Suprapubic skin (tissue), 4 donors: ENCODE measurements at regions not wholly inside any gene's neighbourhood (a gene's known extent, or its start where the extent isn't known, plus 50 kb on each side); places are given as distances from the start of the nearest gene placed in this dataset.

Experiments
- DNase-seq, 2 donors: peaks; one replicate each; pipeline ENCODE4 v3.0.0-alpha.2; 2019; ENCODE audit warnings: low spot score in 2 of 2
- H3K27ac ChIP-seq: fragments of 200-600 bp; sonication (generic); one replicate; pipeline ENCODE4 v1.5.1; 2019
- H3K27me3 ChIP-seq: fragments of 200-600 bp; sonication (generic); one replicate; pipeline ENCODE4 v1.5.1; 2019
- H3K36me3 ChIP-seq: fragments of 200-600 bp; sonication (generic); one replicate; pipeline ENCODE4 v1.5.1; 2019
- H3K4me1 ChIP-seq: fragments of 200-600 bp; sonication (generic); one replicate; pipeline ENCODE4 v1.5.1; 2019
- H3K4me3 ChIP-seq: fragments of 200-600 bp; sonication (generic); one replicate; pipeline ENCODE4 v1.5.1; 2019; ENCODE audit warnings: mild to moderate bottlenecking
- H3K9me3 ChIP-seq: fragments of 200-600 bp; sonication (generic); one replicate; pipeline ENCODE4 v1.5.1; 2019
- EP300 ChIP-seq: sonication (generic); formaldehyde crosslinking; IDR thresholded peaks from one replicate; pipeline ENCODE4 v1.6.1; 2017; ENCODE audit warnings: antibody characterized with exemption
- POLR2A ChIP-seq, 2 donors: fragments of 450-650 bp; IDR thresholded peaks; one replicate each; pipeline ENCODE4 v1.6.1; 2017; ENCODE audit warnings: antibody characterized with exemption in 2 of 2, mild to moderate bottlenecking in 2 of 2, moderate library complexity in 2 of 2
- POLR2AphosphoS5 ChIP-seq, 3 donors: sonication (generic); formaldehyde crosslinking; IDR thresholded peaks; one replicate each; pipeline ENCODE4 v1.6.1; 2017; ENCODE audit warnings: antibody characterized with exemption in 3 of 3
- WGBS: methylation state at CpG from one replicate; pipeline ENCODE4 v1.1.5; 2018; 5-methylcytosine and 5-hydroxymethylcytosine counted together
- TF ChIP-seq, protein P1 (sequence below), 2 donors: fragments of 200-600 bp in 1 of 2; fragments of 450-650 bp in 1 of 2; sonication (generic) in 1 of 2; IDR thresholded peaks; one replicate each; pipeline ENCODE4 v1.5.1; 2016 to 2019; ENCODE audit warnings: antibody characterized with exemption in 2 of 2, mild to moderate bottlenecking in 1 of 2, moderate library complexity in 1 of 2

- no peaks in the 10 kb centered on the region for H3K27me3 ChIP-seq
- no peak for DNase-seq
- no peaks in the 10 kb centered on the region for H3K4me1 ChIP-seq
- H3K27ac ChIP-seq = no peak overlapping the region
- no peak overlapping the region for H3K4me3 ChIP-seq
- 83% methylated on average over 3 of the region's 3 CpGs for WGBS
- no peak for TF ChIP-seq POLR2A (IDR thresholded peaks at IDR 0.05)
- no peak for TF ChIP-seq POLR2AphosphoS5 (IDR thresholded peaks at IDR 0.05)
- no peak for TF ChIP-seq EP300
- peaks cover 3% of the 10 kb centered on the region for H3K9me3 ChIP-seq
- no peaks in the 10 kb centered on the region for H3K36me3 ChIP-seq
Observed at GRCh38 chr16:6091021-6091420, 993.4 kb upstream of the EEF2KMT start.

DNA sequence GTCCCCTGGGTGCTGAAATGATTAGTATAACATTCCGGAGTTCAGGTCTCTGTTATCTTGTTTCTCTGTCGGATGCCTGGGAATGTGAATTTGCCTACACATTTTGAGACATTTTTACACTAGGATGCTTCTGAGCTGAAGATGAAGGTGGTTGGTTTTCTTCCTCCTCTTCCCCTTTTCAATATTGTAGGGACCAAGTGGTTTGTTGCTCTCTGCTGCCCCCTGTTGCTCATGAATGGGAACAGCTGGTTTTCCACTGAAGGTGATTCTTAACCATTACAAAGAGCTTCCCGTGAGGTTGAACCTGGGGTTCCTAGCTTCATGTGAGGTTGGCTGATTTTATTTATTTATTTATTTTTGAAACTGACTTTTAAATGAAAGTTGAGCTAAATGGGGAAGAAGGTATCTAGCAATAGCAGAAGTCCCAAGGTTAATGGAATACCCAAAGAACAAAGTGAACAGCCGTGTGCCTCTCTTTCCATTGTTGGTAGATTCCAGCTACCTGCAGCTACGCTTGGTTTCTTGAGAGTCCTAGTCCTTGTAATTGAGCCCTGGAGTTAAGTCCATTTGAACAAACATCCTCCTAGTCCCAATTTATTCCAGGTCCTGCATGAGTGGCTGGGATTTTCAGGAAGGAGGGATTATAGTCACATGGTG, 983.9 kb upstream of the EEF2KMT start:
- H3K9me3 ChIP-seq = peaks cover 3% of the 10 kb centered on the region
- TF ChIP-seq EP300 = no peak
- TF ChIP-seq, protein P1, sequence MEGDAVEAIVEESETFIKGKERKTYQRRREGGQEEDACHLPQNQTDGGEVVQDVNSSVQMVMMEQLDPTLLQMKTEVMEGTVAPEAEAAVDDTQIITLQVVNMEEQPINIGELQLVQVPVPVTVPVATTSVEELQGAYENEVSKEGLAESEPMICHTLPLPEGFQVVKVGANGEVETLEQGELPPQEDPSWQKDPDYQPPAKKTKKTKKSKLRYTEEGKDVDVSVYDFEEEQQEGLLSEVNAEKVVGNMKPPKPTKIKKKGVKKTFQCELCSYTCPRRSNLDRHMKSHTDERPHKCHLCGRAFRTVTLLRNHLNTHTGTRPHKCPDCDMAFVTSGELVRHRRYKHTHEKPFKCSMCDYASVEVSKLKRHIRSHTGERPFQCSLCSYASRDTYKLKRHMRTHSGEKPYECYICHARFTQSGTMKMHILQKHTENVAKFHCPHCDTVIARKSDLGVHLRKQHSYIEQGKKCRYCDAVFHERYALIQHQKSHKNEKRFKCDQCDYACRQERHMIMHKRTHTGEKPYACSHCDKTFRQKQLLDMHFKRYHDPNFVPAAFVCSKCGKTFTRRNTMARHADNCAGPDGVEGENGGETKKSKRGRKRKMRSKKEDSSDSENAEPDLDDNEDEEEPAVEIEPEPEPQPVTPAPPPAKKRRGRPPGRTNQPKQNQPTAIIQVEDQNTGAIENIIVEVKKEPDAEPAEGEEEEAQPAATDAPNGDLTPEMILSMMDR (IDR thresholded peaks at IDR 0.05) = peak in 1 of 2 donors; percentile 36
- no peak for TF ChIP-seq POLR2A (IDR thresholded peaks at IDR 0.05)
- no peak overlapping the region for H3K27ac ChIP-seq
- DNase-seq = no peak
- no peaks in the 10 kb centered on the region for H3K36me3 ChIP-seq
- H3K4me1 ChIP-seq = no peaks in the 10 kb centered on the region
- WGBS = 44% methylated on average over 5 of the region's 5 CpGs
- H3K4me3 ChIP-seq = no peak overlapping the region
- H3K27me3 ChIP-seq = no peaks in the 10 kb centered on the region

- Histone ChIP-seq H3K36me3 (no peaks in the 10 kb centered on the region), H3K27me3 (no peaks in the 10 kb centered on the region), H3K27ac (no peak overlapping the region), H3K4me1 (no peaks in the 10 kb centered on the region), H3K9me3 (peaks cover 3% of the 10 kb centered on the region), H3K4me3 (no peak overlapping the region)
- no peak for DNase-seq
- TF ChIP-seq POLR2AphosphoS5 (IDR thresholded peaks at IDR 0.05) = no peak
- TF ChIP-seq, protein P1 (IDR thresholded peaks at IDR 0.05) = no peak
- TF ChIP-seq EP300 = no peak
- TF ChIP-seq POLR2A (IDR thresholded peaks at IDR 0.05) = no peak
- 81% methylated on average over 2 of the region's 2 CpGs for WGBS
Observed at GRCh38 chr16:6076631-6077030, 979.0 kb upstream of the EEF2KMT start.

GRCh38 chr16:6068063-6068462, 970.5 kb upstream of the EEF2KMT start:
- H3K36me3 ChIP-seq = no peaks in the 10 kb centered on the region
- TF ChIP-seq POLR2AphosphoS5 (IDR thresholded peaks at IDR 0.05) = no peak
- TF ChIP-seq, protein P1 (IDR thresholded peaks at IDR 0.05) = no peak
- no peak for TF ChIP-seq POLR2A (IDR thresholded peaks at IDR 0.05)
- TF ChIP-seq EP300 = no peak
- no peaks in the 10 kb centered on the region for H3K9me3 ChIP-seq
- no peaks in the 10 kb centered on the region for H3K4me1 ChIP-seq
- no peak overlapping the region for H3K27ac ChIP-seq
- H3K27me3 ChIP-seq = no peaks in the 10 kb centered on the region
- no peak for DNase-seq
- 74% methylated on average over 4 of the region's 4 CpGs for WGBS
- H3K4me3 ChIP-seq = no peak overlapping the region

DNA sequence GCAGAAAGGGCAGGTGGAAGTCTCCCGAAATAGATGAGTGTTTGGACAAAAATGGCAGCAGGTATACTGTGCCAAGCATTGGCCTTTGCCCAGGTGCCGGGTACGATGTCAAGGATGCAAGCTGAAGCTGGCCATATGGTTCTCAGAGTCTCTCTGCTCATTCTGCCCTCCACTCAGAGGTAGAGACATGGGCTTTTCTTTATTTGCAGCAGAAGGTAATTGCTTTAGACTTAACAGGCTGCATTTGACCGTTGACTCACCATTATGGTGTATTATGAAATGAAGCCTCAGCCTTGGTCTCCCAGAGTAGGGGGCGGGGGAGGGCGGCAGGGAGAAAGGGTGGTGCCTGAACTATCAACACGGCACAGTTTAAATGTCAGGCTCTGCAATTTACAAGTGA, 969.1 kb upstream of the EEF2KMT start:
- no peaks in the 10 kb centered on the region for H3K27me3 ChIP-seq
- WGBS = 45% methylated on average over 7 of the region's 7 CpGs
- no peak for DNase-seq
- H3K27ac ChIP-seq = no peak overlapping the region
- H3K4me3 ChIP-seq = no peak overlapping the region
- H3K36me3 ChIP-seq = no peaks in the 10 kb centered on the region
- no peaks in the 10 kb centered on the region for H3K4me1 ChIP-seq
- TF ChIP-seq EP300 (no peak), POLR2AphosphoS5 (IDR thresholded peaks at IDR 0.05) (no peak), POLR2A (IDR thresholded peaks at IDR 0.05) (no peak)
- TF ChIP-seq, protein P1 (IDR thresholded peaks at IDR 0.05) = no peak
- H3K9me3 ChIP-seq = no peaks in the 10 kb centered on the region

- no peaks in the 10 kb centered on the region for H3K4me1 ChIP-seq
- TF ChIP-seq POLR2AphosphoS5 (IDR thresholded peaks at IDR 0.05) (no peak), POLR2A (IDR thresholded peaks at IDR 0.05) (no peak), EP300 (no peak)
- TF ChIP-seq, protein P1 (IDR thresholded peaks at IDR 0.05) = no peak
- H3K4me3 ChIP-seq = no peak overlapping the region
- DNase-seq = no peak
- WGBS = 81% methylated on average over 3 of the region's 3 CpGs
- no peaks in the 10 kb centered on the region for H3K36me3 ChIP-seq
- no peaks in the 10 kb centered on the region for H3K9me3 ChIP-seq
- H3K27ac ChIP-seq = no peak overlapping the region
- no peaks in the 10 kb centered on the region for H3K27me3 ChIP-seq
Observed at GRCh38 chr16:6063526-6063925, 965.9 kb upstream of the EEF2KMT start.
